Globus pallidus (tissue), 1 donor: ENCODE measurements at regions not wholly inside any gene's neighbourhood (a gene's known extent, or its start where the extent isn't known, plus 50 kb on each side); places are given as distances from the start of the nearest gene placed in this dataset.

Source experiments
- DNase-seq: peaks from one replicate; pipeline ENCODE4 v3.0.0-alpha.2; 2015; ENCODE audit warnings: low spot score

DNA sequence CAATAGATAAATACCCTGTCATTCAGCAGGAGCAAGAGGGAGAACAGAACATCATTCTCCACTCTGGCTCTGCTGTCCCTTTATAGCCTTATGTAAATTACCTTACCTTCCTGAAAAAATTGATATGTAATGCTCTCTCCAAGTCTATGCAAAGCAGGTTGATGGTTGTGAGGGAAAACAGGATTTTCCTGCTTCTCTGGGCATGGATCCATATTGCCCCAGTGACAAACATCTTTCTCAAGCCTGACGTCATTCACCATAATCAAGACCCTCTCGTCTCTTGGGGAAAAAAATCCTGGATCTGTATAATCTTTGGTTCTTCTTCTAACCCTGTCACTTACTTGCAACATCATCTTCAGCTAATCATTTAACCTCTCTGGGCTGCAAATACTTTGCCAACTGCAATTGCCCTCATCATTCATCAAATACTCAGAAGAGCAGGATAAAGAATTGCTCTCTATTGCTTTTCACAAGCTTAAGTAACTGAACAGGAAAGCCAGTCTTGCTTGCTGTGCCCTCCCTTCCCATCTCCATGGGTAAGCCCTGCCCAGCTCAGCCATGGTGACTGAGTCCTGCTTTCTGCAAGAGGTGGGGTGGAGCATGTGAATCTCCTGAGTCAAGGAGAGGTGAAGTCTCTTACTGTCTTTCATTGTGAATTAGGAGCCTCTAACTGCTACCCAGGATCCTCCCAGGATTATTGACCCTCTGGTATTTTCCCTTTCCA is 123.7 kb upstream of the KLF7 start:
- no peak for DNase-seq

DNA sequence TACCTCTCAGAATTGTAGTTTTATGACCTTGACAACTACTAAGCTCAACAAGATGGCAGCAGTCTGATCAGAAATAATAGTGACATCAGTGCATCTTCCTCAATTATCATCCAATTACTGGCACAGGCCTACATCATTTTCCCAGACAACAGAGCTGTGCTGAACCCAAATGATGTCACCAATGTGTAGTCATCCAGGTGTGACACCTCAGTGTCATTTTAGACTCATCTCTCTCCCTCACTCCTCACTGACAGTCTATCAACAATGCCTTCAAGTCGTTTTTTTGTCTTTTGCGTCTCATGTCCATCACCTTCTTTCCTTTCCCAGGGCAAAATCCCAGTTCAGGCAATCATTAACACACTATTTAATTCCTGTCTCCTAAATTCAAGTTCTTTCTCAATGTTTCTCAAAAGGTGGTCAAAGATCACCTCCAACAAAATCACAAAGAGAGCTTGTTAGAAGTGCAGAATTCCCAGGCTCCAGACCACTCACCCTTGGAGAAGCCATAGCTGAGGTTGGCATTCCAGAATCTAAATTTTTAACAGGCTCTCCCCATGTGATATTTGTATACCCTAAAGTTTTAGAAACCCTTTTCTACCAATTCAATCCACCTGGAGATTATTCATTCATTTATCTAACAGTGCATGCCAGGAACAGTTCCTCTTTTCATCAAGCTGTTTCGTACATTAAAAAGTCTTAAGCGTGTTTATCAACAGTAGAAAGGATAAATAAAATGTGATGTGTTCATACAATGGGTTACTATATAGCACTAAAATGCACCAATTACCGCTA is 125.3 kb upstream of the KLF7 start:
- no peak for DNase-seq

GRCh38 chr2:207291625-207292252 is 126.0 kb upstream of the KLF7 start:
- DNase-seq = no peak

DNA sequence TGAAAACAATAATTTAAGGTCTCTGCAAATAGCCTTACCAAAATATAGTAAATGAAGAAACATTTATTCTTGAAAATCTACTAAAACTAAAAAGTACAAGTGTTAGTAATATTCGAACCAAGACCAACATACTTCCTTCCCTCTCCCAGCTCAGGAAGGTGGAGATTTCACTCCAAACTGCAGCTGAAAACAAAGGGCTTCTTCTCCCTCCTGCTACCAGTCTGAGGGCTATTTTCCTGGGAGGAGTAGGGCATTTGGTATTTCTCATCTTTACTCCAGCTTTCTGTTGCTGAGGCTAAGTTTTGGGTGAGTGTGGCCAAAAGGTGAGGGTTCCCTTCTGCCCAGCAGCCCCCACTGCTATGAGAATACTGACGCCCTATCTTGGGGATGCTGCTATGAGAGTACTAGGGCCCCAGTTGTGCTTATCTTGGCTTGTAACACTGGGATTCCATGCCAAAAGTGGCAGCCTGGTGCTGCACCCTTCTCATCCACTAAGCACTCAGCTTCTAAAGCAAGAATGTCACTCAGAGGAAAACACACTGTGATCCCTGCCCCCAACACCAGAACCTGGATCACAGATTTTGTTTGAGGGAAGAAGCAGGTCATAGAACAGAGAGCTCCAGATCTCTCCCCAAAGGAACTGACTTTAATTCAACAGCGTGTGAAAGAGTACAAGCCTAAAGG is 130.7 kb upstream of the KLF7 start:
- no peak for DNase-seq

DNA sequence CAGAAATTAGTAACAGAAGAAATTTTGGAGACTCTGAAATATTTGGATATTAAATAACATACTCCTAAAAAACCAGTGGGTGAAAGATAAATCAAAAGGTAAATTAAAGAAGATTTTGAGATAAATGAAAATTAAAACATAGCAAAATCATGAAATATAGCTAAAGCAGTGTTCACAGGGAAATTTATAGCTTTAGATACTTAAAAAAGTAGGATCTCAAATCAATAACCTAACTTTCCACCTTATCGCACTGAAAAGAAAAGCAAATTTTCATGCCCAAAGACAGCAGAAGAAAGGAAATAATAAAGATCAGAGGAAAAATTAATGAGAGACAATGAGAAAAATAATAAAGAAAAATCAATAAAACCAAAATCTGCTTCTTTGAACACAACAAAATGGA is 135.1 kb upstream of the KLF7 start:
- DNase-seq = no peak

GRCh38 chr2:207304761-207305160 is 139.0 kb upstream of the KLF7 start:
- no peak for DNase-seq

DNA sequence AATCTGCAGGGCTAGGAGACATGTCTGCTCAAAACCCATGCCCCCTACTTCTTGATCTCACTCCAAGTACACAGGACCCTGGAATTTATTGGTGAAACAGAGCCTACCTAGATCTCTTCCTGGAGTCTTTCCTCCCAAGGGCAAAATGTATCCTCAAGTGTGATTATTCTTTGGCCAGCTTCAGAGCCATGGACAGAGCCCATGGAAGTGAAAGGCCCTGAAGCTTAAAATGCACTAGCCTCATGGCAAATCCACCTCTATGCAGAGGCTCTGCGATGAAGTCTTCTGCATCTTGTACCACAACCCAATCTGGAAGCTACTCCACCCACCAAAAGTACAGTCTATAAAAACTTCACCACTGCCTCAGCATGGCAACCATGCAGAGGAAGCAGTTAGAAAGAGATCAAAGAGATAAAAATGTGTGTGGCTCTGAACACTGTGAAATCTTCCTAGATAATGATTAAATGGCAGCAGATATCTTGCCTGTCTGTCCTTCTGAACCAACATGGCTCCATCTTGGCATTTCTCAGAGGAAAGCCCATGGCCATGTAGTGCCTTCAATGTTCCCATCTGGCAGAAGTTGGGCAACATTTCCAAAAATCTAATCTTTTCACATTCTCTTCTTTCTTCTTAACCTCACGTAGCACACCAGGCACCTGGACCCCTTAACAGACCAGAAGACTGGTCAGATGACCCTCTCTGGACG is 142.9 kb upstream of the KLF7 start:
- DNase-seq = no peak

- DNase-seq = peak; percentile 6
These were observed 145.7 kb upstream of the KLF7 start for GRCh38 chr2:207311316-207312005.

DNA sequence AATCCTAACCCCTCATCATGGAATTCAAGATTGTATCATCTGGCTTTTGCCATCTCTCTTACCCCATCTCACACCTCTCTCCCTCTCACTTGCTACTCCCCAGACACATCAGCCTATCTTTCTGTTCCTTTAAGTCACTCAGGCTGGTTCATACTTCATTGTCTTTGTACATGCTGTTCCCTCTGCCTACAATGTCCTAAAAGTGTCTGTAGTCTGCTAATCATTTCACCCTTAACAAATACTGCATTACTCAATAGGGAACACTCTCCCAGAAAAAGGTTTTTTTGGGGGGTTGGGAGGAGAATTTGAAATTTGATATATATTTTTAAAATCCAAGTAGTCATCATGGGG is 146.2 kb upstream of the KLF7 start:
- no peak for DNase-seq

- DNase-seq = no peak
These were observed 148.2 kb upstream of the KLF7 start for GRCh38 chr2:207313947-207314346.

DNA sequence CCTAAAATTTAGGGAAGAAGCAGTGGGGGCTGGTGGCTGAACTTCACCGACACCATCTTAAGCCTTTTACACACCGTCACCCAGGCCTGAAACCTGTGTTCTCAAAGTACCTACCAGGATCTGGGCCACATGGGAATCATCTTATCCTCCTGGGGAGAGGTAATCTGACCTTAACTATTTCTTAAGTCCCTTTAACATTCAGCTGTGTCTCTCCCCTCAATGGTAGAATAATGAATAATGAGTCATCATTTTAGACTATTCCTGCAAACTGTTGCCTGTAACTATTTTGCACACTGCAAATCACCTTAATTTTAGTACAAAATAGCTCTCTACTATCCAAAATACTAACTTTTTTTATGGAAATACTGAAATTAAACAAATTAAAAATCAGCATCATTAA is 149.4 kb upstream of the KLF7 start:
- no peak for DNase-seq

GRCh38 chr2:207316484-207316883 is 150.7 kb upstream of the KLF7 start:
- no peak for DNase-seq

DNA sequence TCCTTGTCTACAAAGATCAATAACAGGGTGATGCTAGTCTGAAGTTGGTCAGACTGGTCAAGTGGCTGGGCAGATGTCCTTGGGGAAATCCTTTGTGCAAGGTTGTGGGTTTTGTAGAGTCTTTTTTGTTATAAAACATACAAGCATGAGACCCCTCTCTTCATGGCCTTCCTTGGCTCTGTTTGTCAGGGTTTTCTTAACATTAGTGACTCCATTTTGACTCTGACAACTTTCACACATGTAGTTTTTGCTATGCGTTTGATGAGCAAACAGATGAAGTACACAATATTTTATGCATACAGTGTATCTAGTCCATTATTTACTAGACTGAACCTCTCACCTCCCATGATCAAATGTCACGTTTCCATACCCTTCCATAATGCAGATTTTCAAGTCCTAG is 151.2 kb upstream of the KLF7 start:
- DNase-seq = no peak

- no peak for DNase-seq
These were observed 151.7 kb upstream of the KLF7 start for GRCh38 chr2:207317378-207317984.

GRCh38 chr2:207318181-207318628 is 152.5 kb upstream of the KLF7 start:
- no peak for DNase-seq

DNA sequence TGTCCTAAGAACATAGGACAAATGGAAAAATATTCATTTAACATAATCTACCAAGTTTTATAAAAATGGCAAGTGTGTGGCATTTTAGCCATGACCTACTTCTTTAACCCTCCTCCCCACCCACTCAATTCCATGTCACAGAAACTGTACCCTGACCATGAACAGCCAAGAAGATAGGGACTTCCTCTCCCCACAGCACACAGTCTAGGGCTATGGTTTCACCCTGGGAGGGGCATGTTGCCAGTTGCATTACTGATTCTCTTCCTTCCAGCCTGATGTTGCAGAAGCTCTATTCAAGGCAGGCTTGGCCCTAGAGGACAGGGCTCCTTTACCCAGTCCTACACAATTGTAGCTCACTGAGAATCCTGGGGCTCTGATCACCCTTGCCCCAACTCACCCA is 153.6 kb upstream of the KLF7 start:
- no peak for DNase-seq

DNA sequence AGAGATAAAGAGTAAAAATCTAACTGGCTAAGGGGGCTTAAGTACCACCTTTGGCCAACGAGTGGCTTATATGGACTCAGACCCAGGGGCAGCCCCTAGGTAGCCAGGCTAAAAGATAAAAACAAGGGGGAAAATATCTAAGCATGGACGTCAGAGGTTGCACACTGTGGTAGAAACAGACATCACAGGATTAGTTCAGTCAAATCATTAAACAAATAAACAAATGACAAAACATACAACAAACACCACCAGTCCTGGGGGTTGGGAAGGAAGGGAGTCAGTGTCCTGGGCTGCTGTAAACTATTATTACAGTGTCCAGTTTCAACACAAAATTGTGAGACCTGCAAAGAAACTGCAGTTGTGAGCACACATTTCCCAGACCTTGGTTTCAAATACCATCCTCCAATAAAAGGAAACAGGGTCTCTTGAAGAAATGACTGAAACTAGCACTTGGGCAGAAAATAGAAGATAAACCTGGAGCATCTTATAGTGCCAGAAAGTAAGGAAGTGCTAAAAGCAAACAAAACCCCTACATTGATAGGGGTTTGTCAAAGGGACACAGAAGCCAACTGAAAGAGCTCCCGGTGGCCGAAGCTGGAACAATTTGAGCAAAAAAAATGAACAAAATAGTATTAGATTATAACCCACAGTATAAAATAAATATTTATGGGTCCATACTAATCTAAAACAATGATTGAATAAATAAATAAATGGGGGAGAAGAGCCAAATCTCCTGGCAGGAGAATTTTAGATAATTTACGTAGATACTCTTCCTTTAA is 154.8 kb upstream of the KLF7 start:
- no peak for DNase-seq

- DNase-seq = no peak
These were observed 155.8 kb upstream of the KLF7 start for GRCh38 chr2:207321514-207321913.

GRCh38 chr2:207324001-207324400 is 158.3 kb upstream of the KLF7 start:
- no peak for DNase-seq

DNA sequence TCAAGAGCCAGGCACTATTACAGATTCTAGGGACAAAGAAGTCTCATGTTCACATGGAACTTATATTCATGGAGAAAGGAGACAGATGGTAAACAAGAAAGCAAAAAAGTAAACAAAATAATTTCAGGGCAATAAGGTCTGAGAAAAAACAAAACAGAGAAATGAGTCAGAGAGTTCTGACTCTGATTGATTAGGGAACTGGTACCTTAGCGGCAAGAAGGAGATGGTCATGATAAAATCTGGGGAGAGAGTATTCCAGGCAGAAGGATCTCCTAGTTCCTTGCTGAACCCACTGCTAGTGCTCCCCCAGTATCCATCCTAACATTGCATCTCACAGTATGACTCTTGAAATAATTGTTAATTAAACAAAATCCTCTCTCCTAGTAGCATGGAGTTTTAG is 161.8 kb upstream of the KLF7 start:
- DNase-seq = no peak
